ENCODE measurements at regions not wholly inside any gene's neighbourhood (a gene's known extent, or its start where the extent isn't known, plus 50 kb on each side); places are given as distances from the start of the nearest gene placed in this dataset.
"Not testable (repeated sequence)": the region's sequence is repeated elsewhere in the genome, so short reads cannot be mapped to it uniquely, and the experiment has no call there.

DNA sequence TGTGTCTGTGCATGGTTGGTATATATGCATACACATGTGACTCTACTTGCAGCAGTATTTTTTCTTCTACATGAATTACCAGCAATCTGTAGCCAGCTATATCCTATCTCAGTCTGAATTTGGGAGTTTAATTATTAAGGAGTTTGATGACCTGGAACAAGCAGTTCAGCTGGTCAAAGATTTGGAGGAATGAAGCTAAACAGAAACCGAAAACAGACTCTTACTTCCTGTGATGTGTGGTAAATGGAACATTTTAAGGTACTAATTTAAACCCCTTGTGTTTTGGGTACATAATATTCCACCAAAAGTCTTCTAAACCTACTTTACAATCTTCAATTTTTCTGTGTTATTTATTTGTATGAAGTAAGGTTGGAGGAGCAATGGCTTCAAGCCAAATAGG lies 124.4 kb upstream of the PGR start (continued):
- TF ChIP-seq MTF1 (CRISPR knock-in tag; IDR thresholded peaks at IDR 0.05; ENCODE audit: borderline replicate concordance) (no peak), GABPB1 (CRISPR knock-in tag; IDR thresholded peaks at IDR 0.05) (no peak), ZNF274 (IDR thresholded peaks at IDR 0.05; ENCODE audit: borderline replicate concordance, low read depth, low read length) (no peak), KDM1A (IDR thresholded peaks at IDR 0.05) (no peak)
- TF ChIP-seq, protein P1, sequence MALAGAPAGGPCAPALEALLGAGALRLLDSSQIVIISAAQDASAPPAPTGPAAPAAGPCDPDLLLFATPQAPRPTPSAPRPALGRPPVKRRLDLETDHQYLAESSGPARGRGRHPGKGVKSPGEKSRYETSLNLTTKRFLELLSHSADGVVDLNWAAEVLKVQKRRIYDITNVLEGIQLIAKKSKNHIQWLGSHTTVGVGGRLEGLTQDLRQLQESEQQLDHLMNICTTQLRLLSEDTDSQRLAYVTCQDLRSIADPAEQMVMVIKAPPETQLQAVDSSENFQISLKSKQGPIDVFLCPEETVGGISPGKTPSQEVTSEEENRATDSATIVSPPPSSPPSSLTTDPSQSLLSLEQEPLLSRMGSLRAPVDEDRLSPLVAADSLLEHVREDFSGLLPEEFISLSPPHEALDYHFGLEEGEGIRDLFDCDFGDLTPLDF (CRISPR knock-in tag; IDR thresholded peaks at IDR 0.05): no peak

DNA sequence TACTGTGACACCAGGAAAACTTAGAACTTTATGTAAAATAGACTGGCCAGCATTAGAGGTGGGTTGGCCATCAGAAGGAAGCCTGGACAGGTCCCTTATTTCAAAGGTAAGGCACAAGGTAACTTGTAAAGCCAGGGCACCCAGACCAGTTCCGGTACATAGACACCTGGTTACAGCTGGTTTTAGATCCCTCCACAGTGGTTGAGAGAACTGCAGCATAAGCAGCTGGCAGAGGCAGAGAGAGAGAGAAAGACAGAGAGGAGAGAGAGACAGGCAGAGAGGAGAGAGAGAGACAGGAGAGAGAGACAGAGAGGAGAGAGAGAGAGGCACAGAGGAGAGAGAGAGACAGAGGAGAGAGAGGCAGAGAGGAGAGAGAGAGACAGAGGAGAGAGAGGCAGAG lies 116.0 kb upstream of the PGR start:
- POLR2A ChIA-PET; H3K4me2 ChIP-seq (ENCODE audit: insufficient read depth, low read length); H4K20me1 ChIP-seq (replicated peaks; ENCODE audit: control insufficient read depth, insufficient read depth, low read length); CTCF ChIA-PET (ENCODE audit: low intra/inter-chr PET ratio); H3K9ac ChIP-seq (ENCODE audit: insufficient read depth in 1 of 2, low read depth in 2 of 2, low read length in 2 of 2); H3K79me2 ChIP-seq (ENCODE audit: control insufficient read depth, insufficient read depth, low read length); H3K9me1 ChIP-seq (ENCODE audit: control insufficient read depth, insufficient read depth, low read length); DNase-seq (ENCODE audit: extremely low read depth in 1 of 4, low spot score in 3 of 4); H3K27me3 ChIP-seq (ENCODE audit: control insufficient read depth in 2 of 2, insufficient read depth in 2 of 2, low read length in 2 of 2); H3K4me1 ChIP-seq (replicated peaks in 1 of 2; ENCODE audit: control insufficient read depth in 2 of 2, insufficient read depth in 2 of 2, low read length in 2 of 2); ATAC-seq; H3K9me3 ChIP-seq (replicated peaks; ENCODE audit: control insufficient read depth, insufficient read depth, low read depth, low read length); H3K27ac ChIP-seq (ENCODE audit: extremely low read depth, low read depth, low read length); BruUV-seq (replicated peaks); in situ Hi-C loops (cut with MboI); H3K4me3 ChIP-seq; FAIRE-seq; H3K36me3 ChIP-seq (ENCODE audit: control insufficient read depth, insufficient read depth, low read length); intact Hi-C loops (cut with micrococcal nuclease); H2AFZ ChIP-seq (ENCODE audit: low read depth, low read length): not testable (repeated sequence)
- WGBS (ENCODE audit: insufficient coverage, low coverage, missing lambda C conversion rate): 22% methylated on average over 1 of the region's 1 CpG

DNA sequence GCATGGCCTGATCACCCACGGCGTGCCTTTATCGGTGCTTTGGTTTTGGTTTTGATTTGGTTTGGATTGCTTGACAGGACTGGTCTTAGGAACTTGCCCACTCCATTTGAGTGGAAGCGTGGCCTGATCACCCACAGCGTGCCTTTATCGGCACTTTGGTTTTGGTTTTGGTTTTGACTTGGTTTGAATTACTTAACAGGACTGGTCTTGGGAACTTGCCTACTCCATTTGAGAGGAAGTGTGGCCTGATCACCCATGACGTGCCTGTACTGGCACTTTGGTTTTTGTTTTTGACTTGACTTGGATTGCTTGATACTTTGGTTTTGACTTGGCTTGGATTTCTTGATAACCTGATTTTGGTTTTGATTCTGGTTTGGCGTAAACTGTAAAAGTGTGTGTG lies 115.5 kb upstream of the PGR start:
- H3K4me2 ChIP-seq (ENCODE audit: insufficient read depth, low read length); H3K9me1 ChIP-seq (ENCODE audit: control insufficient read depth, insufficient read depth, low read length); H3K9me3 ChIP-seq (replicated peaks; ENCODE audit: control insufficient read depth, insufficient read depth, low read depth, low read length); H3K4me1 ChIP-seq (replicated peaks in 1 of 2; ENCODE audit: control insufficient read depth in 2 of 2, insufficient read depth in 2 of 2, low read length in 2 of 2); ATAC-seq; BruUV-seq (replicated peaks); intact Hi-C loops (cut with micrococcal nuclease); H3K9ac ChIP-seq (ENCODE audit: insufficient read depth in 1 of 2, low read depth in 2 of 2, low read length in 2 of 2); H3K79me2 ChIP-seq (ENCODE audit: control insufficient read depth, insufficient read depth, low read length); H3K27me3 ChIP-seq (ENCODE audit: control insufficient read depth in 2 of 2, insufficient read depth in 2 of 2, low read length in 2 of 2); DNase-seq (ENCODE audit: extremely low read depth in 1 of 4, low spot score in 3 of 4); FAIRE-seq; POLR2A ChIA-PET; H3K27ac ChIP-seq (ENCODE audit: extremely low read depth, low read depth, low read length); H3K4me3 ChIP-seq; H4K20me1 ChIP-seq (replicated peaks; ENCODE audit: control insufficient read depth, insufficient read depth, low read length); H3K36me3 ChIP-seq (ENCODE audit: control insufficient read depth, insufficient read depth, low read length); in situ Hi-C loops (cut with MboI); H2AFZ ChIP-seq (ENCODE audit: low read depth, low read length); CTCF ChIA-PET (ENCODE audit: low intra/inter-chr PET ratio): not testable (repeated sequence)
- WGBS (ENCODE audit: insufficient coverage, low coverage, missing lambda C conversion rate): 12% methylated on average over 8 of the region's 8 CpGs
